ENCODE measurements at regions not wholly inside any gene's neighbourhood (a gene's known extent, or its start where the extent isn't known, plus 50 kb on each side); places are given as distances from the start of the nearest gene placed in this dataset.

GRCh38 chr2:173762864-173763263 lies 202.3 kb downstream of the SP3 start:
- no peak for TF ChIP-seq EZH2phosphoT487 (IDR thresholded peaks at IDR 0.05)
- no peak for TF ChIP-seq EZH2 (IDR thresholded peaks at IDR 0.05)

All from neural progenitor cell (in vitro differentiated cells).